ENCODE measurements at regions not wholly inside any gene's neighbourhood (a gene's known extent, or its start where the extent isn't known, plus 50 kb on each side); places are given as distances from the start of the nearest gene placed in this dataset.
"Not testable (repeated sequence)": the region's sequence is repeated elsewhere in the genome, so short reads cannot be mapped to it uniquely, and the experiment has no call there.

- no peak for DNase-seq
Measured at GRCh38 chr12:42030588-42030987, 114.1 kb downstream of the GXYLT1 start.

DNA sequence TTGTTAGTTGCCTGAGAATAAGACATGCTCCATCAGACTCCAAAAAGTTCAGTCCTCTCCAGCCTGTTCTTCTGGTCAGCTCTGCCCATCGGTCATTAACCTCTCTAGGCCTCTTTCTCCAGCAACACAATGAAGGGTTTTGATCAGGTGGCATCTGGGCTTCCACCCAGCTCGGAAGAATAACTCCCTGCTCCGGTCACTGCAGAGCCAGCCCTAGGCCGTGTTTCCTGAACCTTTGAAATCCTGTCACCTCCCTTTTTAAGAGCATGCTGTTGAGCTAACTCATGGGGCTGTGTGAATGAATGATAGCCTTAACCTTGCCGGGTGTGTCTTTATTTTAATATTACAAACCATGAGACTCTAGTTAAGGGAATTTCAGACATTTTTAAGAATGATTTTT is 117.1 kb downstream of the GXYLT1 start:
- DNase-seq, result no peak

- no peak for DNase-seq
Measured at GRCh38 chr12:42024495-42024830, 120.2 kb downstream of the GXYLT1 start.

DNA sequence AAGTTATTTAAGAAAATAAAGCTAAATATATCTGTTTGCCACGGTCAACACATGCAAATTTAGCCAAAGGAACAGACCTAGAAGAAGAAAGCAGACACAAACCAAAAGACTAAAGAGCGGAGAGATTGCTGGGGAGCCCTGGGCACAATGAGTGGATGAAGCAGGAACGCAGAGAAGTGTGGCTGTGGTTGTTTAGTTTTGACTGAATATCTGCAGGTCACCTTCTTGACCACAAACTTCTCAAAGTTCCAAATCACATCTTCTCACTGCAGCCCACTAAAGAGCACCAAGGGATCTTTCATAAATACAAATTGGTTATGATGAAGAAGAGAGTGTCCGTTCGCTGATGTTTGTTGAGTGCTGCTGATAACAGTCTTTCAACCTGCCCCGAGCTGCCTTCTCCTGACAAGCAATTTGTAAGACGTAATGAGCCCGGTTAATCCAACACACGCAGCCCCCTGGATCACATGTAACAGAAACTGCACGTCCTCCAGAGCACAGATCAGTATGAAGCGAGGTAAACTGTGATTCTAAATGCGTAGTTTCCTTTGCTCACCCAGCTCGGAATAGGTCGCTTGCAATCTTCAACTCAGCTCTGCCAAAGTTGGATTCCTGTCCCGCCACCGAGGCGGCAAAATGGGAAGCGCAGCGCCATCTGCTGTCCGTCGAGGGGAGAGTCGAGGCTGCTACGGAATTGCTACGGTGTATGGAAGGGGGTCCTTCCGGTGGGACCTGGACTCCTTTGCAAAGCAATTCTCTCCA is 120.8 kb downstream of the GXYLT1 start:
- peak; percentile 47 for DNase-seq

DNA sequence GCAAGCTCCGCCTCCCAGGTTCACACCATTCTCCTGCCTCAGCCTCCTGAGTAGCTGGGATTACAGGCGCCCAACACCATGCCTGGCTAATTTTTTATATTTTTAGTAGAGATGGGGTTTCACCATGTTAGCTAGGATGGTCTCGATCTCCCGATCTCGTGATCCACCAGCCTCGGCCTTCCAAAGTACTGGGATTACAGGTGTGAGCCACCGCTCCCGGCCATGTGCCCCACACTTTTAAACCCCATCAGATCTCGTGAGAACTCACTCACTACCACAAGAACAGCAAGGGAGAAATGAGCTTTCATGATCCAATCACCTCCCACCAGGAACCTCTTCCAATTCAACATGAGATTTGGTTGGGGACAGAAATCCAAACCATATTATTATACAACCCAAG is 122.7 kb downstream of the GXYLT1 start:
- not testable (repeated sequence) for DNase-seq

- DNase-seq, result peak; percentile 5
Measured at GRCh38 chr12:42021469-42021868, 123.2 kb downstream of the GXYLT1 start.

DNA sequence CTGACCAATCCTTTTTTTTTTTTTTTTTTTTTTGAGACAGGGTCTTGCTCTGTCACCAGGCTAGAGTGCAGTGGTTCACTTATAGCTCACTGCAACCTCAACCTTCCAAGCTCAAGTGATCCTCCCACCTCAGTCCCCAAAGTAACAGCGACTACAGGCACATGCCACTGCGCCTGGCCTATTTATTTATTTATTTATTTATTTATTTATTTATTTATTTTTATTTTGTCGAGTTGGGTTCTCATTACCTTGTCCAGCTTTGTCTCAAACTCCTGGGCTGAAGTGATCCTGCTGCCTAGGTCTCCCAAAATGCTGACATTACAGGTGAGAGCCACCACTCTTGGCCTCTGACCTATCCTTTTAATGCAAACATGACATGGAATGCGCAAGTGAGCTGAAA is 124.4 kb downstream of the GXYLT1 start:
- DNase-seq, result no peak

DNA sequence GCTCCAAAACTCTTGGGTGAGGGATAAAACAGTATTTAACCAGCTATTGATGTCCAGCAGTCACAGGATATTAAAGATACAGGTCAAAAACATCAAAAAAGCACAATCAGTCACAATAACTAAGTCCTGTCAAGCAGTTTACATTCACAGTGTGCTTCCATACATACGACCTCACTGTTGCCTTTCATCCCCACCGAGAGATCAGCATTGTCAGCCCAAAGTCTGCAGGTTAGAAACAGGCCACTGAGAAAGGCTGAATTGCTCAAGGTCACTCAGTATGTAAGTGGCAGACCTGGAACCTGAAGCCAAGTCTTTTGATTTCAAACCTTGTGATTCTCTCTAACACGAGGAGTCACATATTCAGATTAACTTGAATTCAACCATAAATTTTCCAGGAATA is 124.9 kb downstream of the GXYLT1 start:
- DNase-seq, result no peak

DNA sequence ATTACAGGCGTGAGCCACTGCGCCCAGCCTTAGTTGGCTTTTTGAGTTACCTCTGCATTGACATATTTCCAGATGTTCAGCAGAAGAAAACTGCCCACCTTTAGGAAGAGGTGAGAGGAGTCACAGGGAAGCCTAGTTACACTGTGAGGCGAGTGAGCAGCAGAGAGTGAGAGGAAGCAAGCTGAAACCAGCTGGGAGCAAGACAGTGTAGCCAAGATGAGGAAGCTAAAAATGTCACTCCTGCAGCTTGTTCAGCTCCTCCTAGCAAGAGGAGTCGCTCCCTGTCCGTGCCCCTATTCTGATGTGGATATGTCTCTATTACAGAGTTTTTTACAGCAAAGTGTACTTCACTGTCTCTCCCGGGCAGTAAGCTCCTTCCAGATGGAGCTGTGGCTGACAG is 127.6 kb downstream of the GXYLT1 start:
- peak; percentile 7 for DNase-seq

- DNase-seq, result no peak
Measured at GRCh38 chr12:42015051-42015461, 129.6 kb downstream of the GXYLT1 start.

DNA sequence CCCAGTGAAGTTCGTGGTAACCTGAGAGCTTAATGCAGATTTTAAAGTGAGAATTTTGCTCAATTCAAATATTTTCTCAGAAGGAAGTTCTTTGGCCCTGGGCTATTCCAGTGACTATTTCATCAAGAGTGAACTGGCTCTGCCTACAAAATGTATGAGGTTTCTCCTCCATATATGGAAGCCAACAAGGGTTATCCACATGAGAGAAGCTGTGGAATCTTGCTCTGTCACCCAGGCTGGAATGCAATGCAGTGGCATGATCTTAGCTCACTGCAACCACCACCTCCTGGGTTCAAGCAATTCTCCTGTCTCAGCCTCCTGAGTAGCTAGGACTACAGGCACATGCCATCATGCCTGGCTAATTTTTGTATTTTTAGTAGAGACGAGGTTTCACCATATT is 132.2 kb downstream of the GXYLT1 start:
- not testable (repeated sequence) for DNase-seq

GRCh38 chr12:42010715-42011114 is 134.0 kb downstream of the GXYLT1 start:
- no peak for DNase-seq

- no peak for DNase-seq
Measured at GRCh38 chr12:42010257-42010656, 134.4 kb downstream of the GXYLT1 start.

DNA sequence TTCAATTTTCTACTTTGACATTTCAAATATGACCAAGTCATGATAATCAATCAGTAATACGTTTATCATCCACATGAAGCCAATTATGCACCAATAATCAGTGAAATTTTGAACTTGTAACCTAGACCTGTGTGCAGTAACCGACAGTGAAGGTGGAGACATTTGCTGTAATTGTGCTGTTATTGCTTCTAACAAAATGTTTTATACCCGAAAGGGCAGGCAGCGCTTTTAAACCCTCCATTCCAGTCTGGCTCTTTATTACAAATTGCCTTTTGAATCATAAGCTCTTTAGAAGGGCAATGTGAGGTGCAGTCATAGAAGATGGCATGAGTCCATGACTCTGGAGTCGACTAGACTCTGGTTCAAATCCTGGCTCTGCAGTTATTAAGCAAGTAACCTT is 135.7 kb downstream of the GXYLT1 start:
- no peak for DNase-seq

DNA sequence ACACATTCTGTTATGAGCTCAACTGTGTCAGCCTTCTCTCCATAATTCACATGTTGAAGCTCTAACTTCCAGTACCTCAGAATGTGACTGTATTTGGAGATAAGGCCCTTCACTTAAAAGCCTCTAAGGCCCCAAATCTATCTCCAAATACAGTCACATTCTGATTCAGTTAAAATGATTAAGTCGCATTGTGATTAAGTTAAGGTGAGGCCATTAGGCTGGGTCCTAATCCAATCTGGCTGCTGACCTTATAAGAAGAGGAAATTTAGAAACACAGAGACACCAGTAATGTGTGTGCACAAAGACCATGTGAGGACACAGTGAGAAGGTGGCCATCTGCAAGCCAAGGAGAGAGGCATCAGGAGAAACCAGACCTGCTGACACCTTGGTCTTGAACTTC is 141.6 kb downstream of the GXYLT1 start:
- no peak for DNase-seq

GRCh38 chr12:42002563-42002962 is 142.1 kb downstream of the GXYLT1 start:
- DNase-seq, result no peak

- DNase-seq, result no peak
Measured at GRCh38 chr12:41998436-41998835, 146.2 kb downstream of the GXYLT1 start.

DNA sequence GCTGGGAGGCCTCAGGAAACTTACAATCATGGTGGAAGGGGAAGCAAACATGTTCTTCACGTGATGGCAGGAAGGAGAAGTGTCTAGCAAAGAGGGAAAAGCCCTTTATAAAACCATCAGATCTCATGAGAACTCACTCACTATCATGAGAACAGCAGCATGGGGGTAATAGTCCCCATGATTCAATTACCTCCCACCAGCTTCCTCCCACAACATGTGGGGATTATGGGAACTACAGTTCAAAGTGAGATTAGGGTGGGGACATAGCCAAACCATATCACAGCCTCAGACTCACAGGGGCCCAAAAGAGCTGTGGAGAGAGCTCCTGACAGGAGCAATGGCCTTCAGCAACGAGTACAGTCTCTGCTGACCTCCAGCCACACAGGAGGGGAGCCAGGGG is 151.4 kb downstream of the GXYLT1 start:
- DNase-seq, result no peak

- DNase-seq, result no peak
Measured at GRCh38 chr12:41992692-41993215, 151.9 kb downstream of the GXYLT1 start.

- no peak for DNase-seq
Measured at GRCh38 chr12:41992022-41992421, 152.7 kb downstream of the GXYLT1 start.

DNA sequence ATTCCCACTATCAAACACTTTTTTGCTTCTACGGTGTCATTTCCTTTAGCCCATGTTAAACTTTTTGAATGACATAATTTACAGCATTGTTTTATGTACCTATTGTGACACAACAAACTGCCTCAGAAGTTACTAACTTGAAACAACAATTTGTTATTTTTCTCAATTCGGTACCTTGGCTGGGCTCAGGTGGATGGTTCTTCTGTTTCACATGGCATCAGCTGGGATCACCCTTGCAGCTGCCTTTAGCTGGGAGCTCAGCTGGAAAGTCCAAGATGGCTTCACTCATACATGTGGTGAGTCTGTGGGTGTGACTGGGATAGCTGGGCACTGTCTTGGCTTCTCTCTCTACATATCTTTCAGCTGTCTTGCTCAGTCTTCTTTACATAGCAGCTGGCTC is 156.0 kb downstream of the GXYLT1 start:
- DNase-seq, result no peak

GRCh38 chr12:41986513-41986912 is 158.2 kb downstream of the GXYLT1 start:
- not testable (repeated sequence) for DNase-seq

DNA sequence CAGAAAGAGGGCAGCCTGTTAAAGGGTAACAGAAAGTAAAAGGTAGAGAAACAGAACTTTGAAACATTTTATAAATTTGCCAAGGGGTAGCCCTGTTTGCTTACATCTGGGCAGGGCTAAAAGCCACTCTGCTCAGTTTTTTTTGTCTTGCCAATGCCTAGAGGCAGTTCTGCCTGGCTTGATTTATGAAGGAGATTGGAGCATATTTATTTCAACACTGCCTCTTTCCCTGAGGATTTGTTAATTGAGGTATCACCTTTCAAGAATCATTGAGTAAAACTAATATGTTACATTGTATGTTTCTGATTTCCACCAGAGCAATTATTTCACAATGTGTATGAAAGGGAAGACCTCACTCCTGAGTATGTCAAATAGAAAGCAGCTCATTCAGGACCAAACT is 160.8 kb downstream of the GXYLT1 start:
- DNase-seq, result no peak

GRCh38 chr12:41983394-41983793 is 161.3 kb downstream of the GXYLT1 start:
- no peak for DNase-seq

GRCh38 chr12:41981758-41982157 is 162.9 kb downstream of the GXYLT1 start:
- DNase-seq, result no peak

All from MV-4-11 (cell line).